Activated CD8-positive, alpha-beta memory T cell treated with anti-CD3 and anti-CD28 coated beads, Interleukin-2, amount 50 U/mL, for 24 hours (primary cell): ENCODE measurements at regions not wholly inside any gene's neighbourhood (a gene's known extent, or its start where the extent isn't known, plus 50 kb on each side); places are given as distances from the start of the nearest gene placed in this dataset.

Experiments used
- DNase-seq: peaks from one replicate; pipeline ENCODE4 v3.0.0-alpha.2; 2020; ENCODE audit errors: extremely low read depth

DNA sequence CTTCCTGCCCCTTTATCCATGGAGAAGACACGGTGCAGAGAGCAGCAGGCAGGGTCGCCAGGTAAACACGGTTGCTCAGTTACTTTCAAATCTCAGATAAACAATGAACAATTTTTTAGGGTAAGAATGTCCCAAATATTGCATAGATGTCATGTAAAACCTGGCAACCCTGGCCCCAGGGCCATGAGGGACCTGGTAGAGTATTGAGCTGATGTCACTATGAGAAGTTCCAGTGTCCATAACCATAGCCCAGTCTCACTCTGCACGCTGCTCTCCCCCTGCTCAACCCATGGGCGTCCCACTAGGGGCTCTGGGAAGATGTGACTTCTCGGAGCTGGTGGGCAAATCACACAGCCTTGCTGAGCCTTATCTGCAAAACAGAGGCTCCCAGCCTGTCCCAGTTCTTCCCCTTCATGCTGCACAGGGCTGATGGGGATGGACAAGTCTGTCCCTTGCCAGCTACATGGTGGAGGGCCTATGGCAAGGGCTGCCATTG lies 71.3 kb upstream of the TOP1 start:
- no peak for DNase-seq

DNA sequence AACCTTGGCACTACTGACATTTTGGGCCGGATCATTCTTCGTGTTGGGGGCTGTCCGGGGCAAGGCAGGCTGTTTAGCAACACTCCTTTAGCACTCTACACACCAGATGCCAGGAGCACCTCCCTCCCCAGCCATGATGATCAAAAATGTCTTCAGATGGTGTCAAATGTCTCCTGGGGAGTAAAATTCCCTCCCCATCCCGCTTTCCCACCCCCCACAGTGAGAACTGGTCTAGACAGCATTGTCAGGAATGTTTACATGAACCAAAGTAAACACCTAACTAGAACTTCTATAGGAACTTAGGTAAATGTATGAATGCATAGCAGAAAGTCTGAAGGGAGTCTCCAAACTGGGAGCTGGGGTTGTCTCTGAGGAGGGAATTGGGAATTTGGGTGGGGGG lies 70.0 kb upstream of the TOP1 start:
- no peak for DNase-seq

DNA sequence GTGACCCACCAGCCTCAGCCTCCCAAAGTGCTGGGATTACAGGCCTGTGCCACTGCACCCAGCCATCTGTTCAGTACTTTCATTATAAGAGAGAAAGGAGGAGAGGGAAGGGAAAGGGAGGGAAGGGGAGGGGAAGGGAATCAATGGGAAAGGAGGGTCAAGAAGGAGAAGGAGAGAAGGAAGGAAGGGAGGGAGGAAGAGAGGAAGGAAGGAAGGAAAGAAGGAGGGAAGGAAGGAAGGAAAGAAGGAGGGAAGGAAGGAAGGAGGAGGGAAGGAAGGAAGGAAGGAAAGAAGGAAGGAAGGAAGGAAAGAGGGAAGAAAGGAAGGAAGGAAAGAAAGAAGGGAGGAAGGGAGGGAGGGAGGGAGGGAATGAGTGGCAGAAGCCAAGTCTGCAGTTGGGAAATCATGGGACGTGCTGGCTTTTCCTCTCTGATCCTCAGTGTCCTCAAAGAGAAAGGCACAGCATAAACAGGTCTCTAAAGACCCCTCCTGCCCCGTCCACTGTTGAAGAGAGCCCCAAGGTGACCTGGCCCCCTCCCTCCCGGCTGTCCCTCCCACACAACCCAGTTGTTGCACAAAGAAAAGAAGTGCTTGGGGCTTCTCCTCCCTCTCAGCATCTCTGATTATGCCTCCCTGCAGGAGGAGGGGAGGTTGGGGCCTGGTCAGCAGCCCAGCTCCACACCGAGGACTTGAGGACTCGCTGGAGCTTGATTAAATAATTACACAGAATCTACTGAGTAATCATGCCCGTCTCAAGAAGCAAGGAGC lies 69.1 kb upstream of the TOP1 start:
- DNase-seq = no peak

DNA sequence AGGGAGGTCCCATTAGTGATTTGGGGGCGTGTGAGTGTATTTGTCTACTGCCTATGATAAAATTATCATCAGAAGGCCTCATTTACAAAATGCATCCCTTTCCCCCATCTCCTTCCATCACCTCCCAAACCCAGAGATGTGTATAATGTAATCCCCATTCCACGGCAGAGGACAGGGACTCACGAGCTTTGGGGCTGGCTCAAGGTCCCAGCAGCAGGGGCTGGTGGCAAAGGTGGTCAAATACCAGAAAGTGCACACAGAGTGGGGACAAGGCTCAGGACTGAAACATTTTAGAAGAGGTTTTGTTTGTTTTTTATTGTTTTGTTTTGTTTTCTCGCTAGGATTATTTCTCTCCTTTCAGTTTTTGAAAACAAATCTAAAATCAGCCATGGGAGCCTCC lies 68.5 kb upstream of the TOP1 start:
- DNase-seq = no peak

DNA sequence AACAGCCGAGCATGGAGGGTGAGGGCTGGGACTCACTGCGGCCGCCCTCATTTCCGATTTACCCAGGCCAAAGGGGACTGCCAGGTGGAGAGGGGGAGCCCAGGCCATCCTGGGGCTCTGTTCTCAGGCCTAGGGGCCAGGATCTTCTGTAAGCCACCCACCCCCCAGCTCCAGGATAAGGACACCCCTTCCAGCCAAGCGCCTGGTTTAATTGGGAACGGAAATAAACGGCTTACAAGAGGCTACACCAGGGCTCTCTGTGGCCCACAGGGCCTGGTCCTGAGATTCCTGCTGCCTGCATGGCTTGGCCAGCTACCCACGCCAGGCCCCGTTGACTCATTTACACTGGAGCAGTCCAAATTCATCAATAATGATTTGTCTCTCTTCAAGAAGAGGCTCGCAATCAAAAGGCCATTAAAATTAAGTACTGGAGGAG lies 68.1 kb upstream of the TOP1 start:
- DNase-seq = no peak

DNA sequence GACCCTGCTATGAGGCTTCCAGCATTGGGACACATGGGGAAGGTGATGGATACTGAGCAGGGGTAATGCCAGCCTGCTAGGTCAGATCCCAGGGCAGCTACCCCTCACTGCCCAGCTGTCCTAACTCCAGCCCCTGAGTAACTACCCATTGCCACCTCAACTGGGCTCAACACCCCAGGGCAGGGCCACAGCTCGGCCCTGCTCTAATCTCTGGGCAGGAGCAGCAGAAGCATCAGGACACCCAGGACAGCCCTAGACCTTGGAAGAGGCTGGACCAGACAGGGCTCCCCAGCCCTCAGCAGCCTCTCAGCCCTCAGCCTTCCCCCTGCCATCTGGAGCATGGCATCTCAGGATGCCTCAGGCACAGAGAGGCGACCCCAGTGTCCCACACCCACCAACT lies 67.4 kb upstream of the TOP1 start:
- DNase-seq = no peak

DNA sequence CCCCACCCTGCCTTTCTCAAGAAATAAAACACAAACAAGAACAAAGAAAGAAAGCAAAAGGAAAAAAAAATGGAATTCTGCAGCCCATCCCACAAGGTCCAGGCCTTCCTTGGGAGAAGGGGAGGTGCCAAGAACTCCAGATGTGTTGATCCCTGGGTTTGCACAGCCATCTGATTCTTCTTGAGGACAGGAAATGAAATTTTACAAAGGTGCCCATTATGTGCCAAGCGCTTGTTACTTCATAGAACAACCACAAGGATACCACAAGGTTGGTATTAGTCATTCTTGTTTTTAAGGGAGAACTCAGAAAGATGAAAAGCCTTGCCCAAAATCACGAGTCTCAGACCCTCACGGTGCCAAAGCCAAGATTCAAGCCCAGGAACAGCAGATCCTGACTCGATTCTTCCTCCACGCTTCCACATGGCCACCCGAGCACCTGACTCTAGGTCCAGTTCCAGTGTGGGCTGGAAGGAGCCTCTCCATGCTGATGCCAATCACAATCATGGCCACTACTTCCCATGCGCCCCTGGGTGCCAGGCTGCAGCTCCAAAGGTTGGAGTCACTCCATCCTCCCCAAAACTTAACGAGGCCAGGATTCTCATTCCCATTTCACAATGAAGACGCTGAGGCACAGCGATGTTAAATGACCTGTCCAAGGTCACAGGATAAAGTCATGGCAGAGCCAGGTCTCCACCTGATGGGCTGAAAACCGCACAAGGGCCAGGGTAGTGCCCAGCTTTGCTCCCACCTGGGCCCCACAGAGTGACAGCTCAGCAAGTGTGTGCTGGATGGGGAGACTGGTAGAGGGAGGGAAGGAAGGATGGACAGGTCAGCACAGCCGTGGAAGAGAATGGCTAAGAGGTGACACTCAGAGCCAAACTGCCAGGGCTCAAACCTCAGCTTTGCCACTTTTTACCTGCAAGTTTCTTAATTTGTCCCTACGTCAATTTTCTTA lies 66.7 kb upstream of the TOP1 start:
- no peak for DNase-seq

DNA sequence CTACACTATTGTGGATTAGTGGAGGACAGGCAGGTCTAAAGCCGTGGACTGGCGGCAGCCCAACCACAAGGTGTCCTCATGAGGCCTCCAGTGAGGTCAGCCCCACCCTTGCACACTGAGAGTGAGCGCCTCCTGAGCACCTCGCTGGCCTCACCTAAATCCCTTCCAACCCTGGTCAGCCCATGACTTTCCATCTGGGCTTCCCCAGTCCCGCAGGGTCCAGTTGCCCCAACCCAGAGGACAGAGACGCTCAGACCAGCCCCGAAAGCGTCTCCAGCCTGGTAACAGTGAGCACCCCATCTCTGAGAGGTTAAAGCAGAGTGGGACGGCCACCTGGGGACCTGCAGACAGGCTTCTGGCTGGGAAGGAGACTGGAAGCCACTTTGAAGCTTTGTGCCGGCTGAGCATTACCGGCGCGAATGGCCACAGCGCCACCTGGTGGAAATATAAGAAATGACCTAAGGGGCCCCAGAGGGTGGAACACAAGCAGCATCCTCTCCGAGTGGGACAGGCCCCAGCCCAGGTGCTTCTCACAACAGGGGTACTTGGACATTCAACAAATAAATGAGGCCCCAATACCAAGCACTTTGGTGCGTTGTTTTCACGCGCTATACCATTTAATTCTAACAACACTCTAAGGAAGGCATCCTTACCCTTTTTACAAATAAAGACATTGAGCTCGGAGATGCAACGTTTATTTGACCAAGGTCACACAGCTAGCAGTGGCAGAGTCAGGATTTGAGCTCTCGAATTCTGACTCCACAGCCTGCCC lies 65.7 kb upstream of the TOP1 start:
- DNase-seq = peak; percentile 59

DNA sequence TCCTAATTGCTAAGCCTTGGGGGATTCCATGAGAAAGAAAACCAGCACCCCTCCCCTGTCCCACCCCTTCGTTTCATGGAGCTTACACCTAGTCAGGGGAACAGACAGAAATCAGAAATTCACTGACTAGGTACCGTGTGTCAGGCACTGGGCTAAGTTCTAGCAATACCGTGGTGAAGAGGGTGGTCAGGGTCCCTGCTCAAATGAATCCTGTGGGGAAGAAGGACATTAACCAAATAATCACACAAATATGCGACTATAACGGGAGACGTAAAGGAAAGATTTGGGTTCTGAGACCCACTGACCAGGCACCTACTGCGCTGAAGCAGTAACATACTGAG lies 65.1 kb upstream of the TOP1 start:
- DNase-seq = no peak

DNA sequence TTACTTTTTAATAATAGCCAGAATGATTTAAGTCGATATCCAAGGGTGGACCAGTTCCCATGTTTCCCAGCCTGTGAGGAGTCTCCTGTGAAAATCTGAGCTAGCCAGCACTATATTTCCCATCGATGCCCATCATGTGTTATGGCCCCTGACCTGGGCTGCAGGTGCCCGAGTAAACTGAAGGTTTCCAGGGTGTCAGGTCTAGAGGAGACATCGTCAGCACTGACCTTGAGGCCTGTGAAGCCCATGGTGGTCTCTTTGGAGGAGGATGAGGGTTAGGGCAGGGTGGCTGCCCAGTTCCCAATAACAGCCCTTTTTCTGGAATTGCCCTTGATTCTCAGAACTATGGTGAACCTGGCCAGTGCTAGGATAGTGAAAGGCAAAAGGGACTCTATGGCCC lies 63.0 kb upstream of the TOP1 start:
- DNase-seq = no peak

DNA sequence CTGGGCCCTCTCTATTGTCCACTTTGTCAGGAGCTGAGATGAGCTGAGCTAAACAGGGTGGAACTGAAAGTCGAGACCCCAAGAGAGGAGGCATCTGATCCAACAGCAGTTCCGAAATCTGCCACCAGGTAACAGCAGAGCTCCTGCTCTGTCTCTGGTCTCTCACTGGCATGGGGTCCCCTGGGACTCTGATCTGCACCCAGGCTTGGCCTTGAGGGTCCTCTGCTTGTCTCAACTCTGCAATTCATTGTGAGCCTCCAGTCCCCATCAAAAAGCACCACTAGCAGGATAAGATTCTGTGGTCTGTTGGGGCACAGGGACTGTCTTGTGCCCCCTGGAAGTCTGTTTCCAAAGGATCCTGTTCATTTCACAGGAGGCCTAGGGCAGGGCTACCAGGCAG lies 62.5 kb upstream of the TOP1 start:
- DNase-seq = no peak

DNA sequence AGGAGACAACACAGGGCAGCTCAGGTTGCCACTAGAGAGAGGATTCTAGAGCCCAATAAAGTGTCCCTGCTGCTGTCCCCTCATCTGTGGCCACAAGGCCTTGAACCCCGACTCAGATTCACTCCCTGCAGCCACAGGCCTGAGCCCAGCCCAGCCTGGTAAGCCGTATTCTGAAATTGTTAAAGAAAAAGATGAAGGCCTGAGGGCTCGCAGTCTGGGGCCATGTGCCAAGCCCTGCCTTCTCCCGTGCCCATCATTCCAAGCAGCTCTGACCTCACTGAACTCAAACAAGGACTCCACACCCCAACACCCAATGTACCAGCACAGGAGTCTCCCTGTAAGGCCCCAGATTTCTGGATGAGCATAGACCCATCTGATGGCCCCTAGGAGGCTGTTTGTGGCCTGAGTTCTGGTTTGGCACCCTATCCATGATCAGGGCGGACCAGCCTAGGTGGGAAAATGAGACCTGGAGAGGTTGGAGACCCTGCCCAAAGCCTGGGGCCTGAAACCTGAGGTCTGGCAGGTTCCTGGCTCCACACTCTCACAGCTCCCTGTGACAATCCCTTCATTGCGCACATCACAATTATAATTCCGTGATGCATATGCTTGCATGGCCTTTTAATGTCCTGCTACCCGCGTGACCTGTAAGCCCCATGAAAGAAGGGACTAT lies 62.0 kb upstream of the TOP1 start:
- DNase-seq = no peak

DNA sequence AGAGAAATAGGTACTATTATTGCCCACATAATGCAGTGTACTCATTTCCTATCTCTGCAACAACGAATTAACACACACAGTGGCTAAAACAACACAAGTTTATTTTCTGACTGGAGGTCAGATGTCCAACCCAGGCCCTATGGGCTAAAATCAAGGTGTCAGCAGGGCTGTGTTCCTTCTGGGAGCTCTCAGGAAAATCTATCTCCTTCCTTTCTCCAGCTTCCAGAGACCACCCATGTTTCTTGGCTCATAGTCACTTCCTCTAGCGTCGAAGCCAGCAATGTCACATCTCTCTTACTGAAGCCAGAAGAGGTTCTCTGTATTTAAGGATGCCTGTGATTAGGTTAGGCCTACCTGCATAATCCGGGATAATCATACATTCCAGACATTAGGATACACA lies 60.9 kb upstream of the TOP1 start:
- no peak for DNase-seq

DNA sequence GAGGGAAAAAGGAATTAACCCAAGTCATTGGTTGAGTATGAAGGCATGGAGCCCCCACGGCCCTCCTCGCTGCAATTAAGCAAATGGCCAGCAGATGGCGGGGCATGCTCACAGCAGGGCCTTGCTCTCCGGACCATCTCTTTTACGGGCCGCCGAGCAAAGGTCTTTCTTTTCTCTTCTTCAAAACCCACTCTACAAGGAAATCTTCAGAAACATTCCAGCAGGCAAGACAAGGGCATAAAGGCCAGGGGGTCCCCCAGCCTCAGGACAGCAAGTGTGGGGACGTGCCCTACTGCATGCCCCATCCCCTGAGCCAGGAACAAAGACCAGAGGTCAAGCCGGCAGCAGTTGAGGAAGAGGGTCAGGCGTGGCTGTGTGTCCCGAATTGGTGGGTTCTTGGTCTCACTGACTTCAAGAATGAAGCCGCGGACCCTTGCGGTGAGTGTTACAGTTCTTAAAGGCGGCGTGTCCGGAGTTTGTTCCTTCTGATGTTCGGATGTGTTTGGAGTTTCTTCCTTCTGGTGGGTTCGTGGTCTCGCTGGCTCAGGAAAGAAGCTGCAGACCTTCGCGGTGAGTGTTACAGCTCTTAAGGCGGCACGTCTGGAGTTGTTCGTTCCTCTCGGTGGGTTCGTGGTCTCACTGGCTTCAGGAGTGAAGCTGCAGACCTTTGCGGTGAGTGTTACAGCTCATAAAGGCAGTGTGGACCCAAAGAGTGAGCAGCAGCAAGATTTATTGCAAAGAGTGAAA lies 59.6 kb upstream of the TOP1 start:
- DNase-seq = peak; percentile 70

DNA sequence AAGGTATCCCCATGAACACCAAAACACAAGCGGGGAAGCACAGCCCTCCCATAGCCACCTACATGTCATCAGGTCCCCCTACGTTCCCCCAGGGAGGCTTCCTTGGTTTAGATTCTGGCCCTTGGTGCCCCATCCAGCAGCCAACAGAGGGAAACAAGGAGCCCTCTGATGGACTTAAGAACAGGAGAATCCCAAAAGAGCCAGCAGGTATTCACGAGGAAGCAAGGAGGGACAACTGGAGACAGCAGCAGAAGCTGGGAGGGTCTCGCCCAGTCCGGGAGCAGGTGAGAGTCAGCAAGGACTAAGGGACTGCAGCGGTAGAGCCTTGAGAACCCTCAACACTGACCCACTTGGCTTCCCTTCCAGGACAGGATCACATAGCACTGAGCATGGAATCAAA lies 58.4 kb upstream of the TOP1 start:
- no peak for DNase-seq

DNA sequence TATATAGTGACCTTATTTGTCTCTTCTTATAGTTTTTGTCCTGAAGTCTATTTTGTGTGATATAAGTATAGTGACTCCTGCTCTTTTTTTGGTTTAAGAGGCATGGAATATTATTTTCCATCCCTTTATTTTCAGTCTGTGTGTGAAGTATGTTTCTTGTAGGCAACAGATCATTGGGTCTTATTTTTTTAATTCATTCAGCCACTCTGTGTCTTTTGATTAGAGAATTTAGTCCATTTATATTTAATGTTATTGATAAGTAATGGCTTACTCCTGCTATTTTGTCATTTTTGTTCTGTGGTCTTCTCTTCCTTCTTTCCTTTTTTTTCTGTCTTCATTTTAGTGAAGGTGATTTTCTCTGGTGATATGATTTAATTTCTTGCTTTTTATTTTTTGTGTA lies 51.4 kb upstream of the TOP1 start:
- no peak for DNase-seq

DNA sequence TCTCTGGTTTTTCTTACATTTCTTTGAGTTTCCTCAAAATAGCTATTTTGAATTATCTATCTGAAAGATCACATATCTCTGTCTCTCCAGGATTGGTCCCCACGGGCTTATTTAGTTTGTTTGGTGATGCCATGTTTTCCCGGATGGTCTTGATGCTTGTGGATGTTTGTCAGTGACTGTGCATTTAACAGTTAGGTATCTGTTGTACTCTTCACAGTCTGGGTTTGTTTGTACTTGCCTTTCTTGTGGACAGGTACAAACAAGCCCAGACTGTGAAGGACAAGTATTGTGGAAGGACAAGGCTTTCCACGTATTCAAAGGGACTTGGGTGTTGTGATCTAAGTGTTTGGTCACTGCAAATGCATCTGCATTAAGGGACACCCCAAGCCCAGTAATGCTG lies 49.9 kb upstream of the TOP1 start:
- no peak for DNase-seq
